NCI-H446 (cell line): ENCODE measurements at regions not wholly inside any gene's neighbourhood (a gene's known extent, or its start where the extent isn't known, plus 50 kb on each side); places are given as distances from the start of the nearest gene placed in this dataset.
A peak's percentile ranks its signal among the peaks of the same experiment; 100 is the strongest.

Experiments used
- DNase-seq, 2 experiments: peaks; one replicate each; lab custom pipeline; 2025; lab: John Stamatoyannopoulos, UW

DNA sequence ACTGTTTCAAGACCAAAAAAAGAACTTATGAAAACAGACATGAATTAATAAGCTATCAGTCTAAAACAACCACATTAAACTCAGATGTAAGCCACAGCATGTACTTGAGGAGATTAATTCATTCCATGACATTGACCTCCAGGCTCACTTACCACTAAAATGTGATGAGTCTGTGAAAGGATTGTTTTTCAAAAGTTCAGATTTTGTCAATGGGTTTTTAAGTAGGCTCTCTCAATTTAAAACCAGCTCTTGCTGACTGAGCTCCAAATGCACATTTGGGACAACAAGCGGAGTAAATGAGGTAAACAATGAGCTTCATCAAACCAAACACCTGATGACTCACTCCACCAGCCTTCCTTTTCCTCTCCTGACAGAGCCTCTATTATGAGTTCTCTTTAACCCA lies 197.0 kb downstream of the SIM1 start:
- no peak for DNase-seq

DNA sequence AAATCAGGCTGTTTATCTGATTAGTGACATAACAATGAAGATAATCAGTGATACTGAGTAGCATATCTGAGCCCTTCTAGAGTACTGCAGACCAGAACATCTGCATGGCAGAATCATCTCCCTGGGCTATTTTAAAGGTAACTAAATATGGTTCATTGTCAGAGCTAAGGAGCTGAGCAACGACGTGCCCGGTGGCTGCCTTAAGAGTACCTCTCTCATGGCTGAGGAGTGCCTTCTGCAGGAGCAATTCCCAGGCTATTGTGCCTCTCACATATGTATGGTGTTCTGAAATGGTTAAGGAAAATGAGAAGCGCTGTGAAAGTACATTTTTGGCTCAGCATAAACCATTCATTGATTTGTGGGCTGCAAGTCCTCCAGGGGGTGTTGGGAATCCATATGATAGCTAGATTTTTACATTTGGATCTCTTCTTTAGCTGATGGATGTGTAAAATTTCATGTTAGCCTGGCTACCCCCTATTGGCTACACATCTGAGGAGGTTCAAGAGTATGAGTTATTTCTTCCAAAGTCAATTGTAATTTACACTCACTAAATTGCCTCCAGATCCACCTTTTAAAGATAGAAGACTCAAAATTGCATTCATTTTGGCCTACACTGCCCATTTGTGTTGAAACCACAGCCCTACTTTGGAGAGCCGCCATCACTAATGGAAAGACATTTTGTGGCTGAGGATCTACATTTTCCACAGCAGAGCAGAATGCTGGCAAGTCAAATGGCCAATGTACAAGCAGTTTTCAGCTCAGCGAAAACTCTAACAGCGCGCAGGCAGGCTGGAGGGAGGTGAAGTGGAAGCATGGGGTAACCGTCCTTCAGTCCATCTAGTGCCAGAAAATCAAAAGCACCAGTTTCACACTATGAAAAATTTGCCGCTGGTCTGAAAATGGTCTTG lies 198.0 kb downstream of the SIM1 start:
- DNase-seq: no peak

DNA sequence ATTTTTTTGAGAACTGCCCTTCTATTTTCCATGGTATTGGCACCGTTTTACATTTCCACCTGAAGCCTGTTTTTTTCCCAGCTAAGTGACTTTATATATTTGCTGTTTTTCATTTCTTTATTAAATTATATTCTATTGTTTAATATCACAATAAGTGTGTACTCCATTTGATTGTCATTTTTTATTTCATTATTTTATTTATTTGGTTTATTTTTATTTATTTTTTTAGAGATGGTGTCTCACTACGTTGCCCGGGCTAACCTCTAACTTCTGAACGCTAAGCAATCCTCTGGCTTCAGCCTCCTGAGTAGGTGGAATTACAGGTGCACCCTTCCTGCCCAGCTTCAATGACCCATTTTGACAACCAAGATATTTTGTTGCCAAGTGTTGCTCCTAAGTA lies 202.6 kb downstream of the SIM1 start:
- no peak for DNase-seq

DNA sequence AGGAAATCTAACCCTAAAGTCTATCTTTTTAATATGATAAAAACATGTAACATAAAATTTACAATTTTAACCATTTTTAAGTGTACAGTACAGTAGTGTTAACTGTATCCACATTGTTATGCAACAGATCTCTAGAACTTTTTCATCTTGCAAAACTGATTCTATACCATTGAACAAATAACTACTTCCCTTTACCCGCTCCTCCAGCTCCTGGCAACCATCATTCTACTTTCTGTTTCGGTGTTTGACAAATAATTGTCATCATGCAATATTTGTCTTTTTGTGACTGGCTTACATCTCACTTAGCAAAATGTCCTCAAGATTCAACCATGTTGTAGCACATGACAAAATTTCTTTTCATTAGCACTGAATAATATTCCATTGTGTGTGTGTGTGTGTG lies 203.2 kb downstream of the SIM1 start:
- no peak for DNase-seq

DNA sequence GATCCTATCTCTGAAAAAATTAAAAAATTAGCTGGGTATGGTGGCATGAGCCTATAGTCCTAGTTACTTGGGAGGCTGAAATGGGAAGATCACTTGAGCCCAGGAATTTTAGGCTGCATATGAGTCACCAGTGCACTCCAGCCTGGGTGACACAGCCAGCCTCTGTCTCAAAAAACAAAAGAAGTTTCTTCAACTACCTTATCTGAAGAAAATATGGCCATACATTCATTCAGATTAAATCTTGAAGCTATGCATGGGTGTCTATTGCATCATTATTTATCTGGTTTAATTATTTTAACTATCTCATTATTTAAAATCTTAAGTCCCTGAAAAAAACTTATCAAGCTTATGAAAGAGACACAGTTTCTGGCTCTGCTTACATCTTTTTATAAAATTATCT lies 204.1 kb downstream of the SIM1 start:
- no peak for DNase-seq

DNA sequence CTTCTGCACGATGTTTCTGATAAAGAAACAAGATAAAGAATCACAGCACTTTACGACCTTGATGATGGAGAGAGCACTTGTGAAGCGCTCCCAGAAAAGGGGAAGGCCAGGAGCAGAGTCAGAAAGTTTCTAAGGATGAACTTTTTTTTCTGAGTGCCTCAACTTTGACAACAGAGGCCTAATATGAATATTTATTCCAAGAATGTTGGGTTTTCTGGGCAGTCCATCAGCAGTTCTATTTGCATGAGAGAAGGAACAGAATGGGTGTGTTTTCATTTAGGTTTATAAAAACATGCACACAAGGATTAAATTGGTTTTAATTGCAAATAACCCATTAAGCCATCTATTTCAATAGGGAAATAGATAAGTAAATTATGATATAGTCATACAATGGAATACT lies 204.9 kb downstream of the SIM1 start:
- no peak for DNase-seq

DNA sequence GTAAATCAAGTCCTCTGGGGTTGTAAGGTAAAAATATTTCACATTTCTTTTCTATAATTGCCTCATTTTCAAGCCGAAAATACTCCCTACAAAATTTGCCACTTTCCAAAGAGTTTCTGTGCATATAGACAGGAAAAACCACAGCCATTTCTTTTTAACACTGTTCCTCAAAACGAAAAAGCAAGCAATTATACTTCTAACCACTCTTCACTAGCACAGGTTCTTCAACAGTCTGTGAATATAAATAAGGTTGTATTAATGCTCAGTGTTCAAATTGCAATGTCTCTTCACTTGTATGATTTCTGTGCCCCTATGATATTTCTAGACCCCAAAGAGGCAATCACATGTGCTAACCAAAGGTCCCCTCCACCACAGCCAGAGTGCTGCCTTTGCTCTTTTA lies 206.0 kb downstream of the SIM1 start:
- DNase-seq: no peak

DNA sequence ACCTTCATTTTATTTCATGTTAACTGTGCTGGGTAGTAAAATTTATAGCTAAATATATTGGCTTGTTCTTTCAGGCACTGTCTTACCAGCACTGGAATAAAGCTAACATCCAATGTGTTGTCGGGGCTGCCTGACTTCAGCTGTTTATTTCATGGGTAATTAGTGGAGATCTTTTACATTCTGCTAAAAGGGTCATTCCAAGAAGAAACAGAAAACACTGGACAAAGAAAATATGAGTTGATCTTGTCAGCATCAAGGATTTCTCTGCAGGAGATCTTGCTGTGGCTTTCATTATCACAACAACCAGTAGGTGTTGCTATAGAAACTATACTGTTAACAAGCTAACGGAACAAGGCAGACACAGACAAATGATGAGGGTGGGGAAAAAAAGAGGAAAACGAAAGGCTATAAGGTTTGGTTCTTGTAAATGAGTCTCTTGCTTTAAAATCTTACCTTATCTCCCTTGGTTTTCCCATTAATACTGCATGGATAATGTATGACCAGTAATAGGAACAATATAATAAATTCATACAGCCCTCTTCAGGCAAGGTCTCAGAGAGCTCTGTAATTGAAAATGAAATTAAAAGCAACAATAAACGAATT lies 206.8 kb downstream of the SIM1 start:
- DNase-seq: peak in 1 of 2 experiments; percentile 6

DNA sequence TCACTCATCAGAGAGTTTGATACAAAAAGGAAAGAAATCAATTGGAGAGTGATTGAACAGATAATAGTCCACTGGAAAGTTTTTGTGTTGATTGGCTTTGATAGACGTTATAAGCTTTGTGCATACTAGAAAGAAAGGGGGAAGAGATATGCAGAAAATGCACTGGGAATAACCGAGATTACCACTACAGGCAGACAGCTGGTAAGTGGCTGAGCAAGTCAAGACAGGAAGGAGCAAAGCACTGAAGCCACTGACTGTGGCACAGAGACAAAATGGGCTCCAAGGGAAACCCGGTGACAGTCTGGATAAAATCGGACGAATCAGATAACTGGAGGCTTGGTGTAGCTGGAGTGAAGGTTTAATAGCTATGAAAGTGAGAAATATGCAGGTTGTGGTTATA lies 209.0 kb downstream of the SIM1 start:
- no peak for DNase-seq

DNA sequence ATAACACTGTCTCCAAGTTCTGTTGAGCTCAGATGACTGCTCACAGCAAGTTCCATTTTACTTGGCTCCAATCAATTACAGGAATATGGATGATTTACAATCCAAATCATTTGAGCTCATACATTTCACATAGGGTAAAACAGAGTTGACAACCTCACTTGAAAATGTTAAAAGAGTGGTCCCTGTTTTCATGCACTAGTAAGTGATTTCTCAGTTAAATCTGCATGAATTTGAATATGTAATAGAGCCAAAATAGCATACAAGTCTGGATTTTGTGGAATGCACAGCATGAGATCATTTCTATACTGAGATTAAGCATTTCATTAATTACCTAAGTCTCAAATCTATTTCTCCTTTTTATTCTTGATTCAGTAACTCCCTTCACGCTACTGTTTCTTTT lies 217.6 kb downstream of the SIM1 start:
- DNase-seq: no peak

DNA sequence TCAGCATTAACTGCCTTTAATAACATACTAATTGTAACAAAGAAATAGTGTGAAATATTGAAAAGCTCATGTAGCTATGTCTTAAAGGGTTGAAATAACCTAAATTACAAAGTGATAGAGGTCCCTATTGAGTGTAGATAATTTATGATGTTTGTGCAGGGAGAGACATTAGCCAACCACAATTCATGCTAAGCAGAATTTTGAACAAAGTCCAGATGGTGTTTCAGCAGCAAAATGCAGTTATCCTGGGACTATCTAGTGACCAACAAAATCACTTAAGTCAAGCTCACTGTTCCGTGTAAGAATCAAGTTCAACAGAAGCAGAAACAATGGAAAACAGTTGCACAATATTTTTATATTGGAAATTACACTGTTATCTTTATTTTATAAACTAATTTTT lies 218.5 kb downstream of the SIM1 start:
- peak in 1 of 2 experiments; percentile 6 for DNase-seq

DNA sequence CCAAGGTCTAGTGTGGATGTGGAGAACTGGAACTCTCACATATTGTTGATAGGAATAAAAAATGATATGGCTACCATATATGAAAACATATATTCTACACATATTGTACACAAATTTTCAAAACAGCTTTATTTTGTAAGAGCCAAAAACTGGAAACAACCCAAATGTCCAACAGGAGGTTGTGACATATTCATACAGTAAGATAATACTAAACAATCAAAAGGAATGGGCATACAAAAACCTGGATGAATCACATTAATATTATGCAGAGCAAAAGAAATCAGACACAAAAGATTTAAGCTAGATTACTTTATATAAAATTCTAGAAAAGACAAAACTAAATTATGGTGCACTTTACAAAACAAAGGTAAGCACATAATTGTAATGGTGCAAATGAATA lies 223.9 kb downstream of the SIM1 start:
- no peak for DNase-seq

DNA sequence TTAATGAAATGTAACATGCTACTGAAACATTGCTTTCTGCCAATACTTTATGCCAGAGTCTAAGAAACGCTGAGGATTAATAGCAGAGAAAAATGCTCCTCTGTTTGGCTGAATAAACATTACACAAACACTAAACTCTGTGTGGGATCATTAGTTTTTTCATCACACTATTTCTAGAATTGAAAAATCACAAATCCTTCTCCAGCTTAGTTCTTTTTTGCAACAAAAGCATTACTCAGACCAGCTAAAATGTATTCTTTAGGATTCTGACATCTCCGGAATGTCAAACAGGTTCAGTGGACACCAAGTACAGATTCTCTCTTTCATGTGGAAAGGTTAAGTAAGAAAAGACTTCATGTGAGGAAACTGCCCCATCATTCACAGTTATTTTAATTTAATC lies 226.9 kb downstream of the SIM1 start:
- no peak for DNase-seq

DNA sequence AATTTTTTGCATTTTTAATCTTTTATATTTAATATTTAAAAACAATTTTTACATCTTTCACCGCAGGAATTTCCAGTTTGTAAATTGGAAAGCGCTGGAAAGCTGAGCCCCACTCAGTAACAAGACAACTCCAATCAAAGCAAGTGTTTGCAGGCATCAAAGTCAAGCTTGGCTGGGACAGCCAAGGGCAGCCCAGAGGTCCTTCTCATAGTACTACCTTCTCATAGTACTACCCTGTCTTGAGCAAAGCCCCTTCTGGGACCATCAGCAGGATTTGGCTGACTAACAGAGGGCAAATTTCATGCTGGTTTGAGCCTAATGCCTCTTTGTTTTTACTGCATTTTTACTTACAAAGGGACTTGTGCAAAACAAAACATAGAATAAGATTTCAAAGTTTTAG lies 228.3 kb downstream of the SIM1 start:
- no peak for DNase-seq

DNA sequence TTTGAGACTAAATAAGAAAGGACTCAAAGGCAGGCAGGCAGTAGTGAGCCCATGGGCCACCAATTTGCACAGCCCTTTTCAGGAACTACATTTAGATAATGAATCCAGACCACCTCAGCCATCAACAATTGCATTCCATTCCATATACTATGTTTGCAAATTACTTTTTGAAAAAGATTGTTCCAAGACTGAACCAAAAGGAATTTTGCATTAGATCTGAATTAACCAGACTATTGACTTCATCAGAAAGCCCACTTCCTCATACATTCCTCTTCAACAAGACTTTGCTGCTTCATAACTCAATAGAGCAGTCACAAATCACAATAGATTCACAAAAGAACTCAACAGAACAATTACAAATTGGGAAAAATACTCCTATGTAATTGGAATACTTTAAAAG lies 229.1 kb downstream of the SIM1 start:
- no peak for DNase-seq

DNA sequence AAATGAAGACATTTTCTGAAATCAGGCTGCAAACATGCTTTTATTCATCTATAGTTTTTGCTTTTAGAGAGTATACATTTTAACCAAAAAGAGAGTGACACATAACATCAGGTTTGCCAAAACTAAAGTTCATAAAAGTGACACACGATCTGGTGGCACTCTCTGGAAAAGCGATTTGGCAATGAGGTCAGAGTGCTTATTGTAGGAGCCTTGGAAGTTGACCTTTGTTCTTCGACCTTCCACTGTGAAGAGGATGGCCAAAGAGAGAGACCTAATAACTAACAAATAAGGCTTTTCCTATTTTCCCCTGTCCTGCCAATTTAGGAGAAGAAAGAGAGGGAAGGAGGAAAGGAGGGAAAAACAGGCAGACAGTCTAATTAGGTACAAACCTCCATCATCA lies 230.1 kb downstream of the SIM1 start:
- DNase-seq: no peak

DNA sequence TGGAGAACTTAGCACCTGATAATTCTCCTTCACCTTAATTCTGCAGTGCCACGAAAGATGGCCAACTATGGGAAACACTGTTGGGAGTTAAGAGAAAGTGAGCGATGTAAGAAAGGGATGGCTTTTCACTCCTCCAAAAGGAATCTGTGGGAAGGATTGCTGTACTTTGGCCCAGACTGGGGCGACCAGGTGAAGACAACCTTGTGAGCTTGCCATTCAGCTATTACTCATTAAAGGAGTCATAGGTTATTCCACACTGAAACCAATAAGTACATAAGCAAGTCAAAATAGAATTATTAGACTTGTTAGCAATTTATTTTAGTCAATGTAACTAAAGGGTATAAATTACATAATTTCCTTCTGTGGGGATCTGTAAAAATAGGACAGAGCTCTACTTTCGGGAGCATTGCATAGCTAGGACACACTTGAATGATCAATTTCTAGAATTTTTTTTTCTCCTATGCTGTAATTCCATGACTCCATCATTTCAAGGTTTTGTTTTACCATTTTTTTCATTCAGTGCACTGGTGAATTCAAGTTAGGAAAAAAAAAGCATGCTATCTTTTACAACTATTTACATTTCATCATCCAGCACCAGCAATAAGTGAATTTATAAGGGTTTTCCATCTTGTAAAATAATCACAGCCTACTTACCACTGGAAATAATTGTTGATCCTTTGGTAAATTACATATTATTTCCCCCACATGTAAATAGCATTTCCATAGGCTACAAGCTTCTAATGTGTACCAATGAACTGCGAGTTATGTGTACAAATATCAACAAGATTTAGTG lies 231.7 kb downstream of the SIM1 start:
- DNase-seq: no peak

DNA sequence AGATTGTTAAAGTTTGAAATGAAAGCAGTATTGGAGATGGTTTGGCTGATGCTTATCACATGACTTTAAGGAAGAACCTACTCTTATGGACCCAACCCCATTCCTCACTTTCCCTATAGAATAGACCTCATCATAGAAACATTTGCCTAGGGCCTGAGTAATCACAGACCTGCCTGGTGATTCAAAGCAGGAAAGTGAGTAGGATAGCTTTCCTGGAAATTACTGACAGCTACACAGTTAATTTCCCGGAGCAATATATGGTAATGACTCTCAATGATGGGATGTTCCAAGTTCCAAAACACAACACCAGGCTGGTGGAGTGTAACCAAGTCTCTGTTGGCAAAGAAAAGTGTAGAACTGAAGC lies 233.8 kb downstream of the SIM1 start:
- peak in 1 of 2 experiments; percentile 51 for DNase-seq

DNA sequence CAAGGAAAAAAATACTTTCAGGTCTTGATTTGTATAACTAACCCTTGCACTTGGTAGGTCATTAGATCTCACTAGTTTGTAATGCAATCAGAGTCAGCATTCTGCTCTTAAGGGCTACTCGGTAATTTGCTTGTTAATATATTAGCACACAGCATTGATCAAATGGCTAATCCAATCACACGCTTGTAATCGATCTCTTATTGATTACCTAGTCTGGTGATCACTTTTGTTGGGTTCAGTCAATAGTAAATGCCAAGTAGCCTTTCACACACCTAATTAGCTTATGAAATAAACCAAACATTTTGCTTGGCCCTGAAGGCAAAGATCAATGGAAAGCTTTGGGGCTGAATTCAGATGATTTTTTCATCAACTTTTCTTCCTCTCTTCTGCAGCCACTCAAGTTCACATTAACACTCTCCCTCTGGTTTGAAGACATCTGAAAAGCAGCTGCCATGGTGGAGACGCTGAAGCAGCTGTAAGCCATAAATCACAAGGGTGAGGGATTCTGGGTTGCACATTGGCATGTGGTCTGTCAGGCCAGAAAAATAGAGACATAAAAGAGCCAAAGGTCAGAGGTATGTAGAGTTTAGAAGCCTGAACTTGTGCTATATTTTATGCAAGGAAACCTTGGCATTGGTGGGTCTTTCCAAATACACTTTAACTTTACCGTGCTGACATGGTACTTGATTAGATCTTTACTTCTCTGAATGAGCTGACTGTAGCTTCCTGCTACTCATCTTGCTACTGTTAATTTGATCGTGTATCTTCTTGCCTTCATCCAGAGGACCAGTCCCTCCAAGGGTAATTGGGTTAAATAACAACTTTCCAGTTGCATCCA lies 234.4 kb downstream of the SIM1 start:
- DNase-seq: no peak

DNA sequence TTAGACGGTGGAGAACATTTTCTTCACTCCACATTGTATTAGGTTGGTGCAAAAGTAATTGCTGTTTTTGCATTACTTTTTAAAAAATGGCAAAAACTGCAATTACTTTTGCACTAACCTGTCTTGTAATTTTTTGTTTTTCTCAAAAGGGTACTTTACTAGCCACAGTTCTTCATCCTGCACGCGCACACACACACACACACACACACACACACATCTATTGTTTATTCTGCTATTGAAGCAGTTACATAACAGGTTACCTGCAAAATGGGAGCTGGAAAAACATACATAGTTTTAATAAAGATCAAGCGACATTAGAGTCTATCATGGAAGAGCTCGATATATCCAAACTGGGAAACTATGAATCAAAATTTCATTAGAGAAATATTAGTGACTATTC lies 235.2 kb downstream of the SIM1 start:
- DNase-seq: no peak

DNA sequence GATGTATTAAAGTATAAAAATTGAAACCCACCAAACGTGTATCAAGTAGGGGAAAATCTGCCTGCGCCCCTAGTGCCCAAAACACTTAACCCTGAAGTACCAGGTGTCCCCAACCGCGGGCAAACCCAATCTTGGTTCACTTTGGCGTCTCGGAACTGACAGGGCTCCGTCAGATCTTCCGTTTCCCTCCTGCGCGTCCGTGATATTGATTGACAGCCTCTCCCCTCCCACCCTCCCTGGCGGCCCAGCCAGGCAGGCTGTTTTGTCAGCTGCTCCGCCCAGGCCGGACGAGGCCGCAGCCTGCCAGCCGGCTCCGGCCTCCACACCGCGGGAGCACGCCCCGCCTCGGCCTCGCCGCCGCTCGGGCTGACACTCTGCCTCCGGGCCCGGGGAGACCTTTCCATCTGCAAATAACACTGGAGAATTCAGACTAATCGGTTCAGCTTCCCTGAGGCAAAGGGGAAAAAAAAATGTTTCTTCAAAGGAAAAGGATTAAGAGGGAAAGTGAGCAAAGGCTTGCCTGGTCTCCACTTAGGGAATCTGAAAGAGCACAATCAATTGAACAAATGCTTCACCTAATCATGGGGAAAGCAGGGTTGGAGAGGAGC lies 234.9 kb upstream of the MCHR2 start:
- peak in 1 of 2 experiments; percentile 75 for DNase-seq

DNA sequence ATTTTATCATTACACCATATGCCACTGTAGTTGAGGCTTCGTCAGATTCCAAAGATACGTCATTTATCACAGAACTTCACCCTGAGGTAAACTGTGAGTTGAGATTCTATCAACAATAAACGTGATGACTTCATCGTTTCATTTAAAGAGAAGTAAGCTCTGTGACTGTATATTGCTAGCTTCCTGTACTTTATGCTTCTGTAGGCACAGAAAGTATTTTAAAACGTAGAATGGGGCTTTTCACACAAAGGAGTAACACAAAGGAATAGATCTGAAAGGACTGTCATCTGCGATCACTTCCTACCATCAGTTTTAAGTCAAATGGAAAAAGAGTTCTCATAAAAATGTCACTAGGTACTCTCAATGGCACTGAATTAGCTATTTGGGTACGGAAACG lies 234.4 kb upstream of the MCHR2 start:
- DNase-seq: no peak
